BLaER1 treated with 17β-estradiol and CSF1 and Interleukin-3, amounts not matched to agents 10 nM and 100 nM (cell line): ENCODE measurements at regions not wholly inside any gene's neighbourhood (a gene's known extent, or its start where the extent isn't known, plus 50 kb on each side); places are given as distances from the start of the nearest gene placed in this dataset.
A peak's percentile ranks its signal among the peaks of the same experiment; 100 is the strongest.
"Not testable (repeated sequence)": the region's sequence is repeated elsewhere in the genome, so short reads cannot be mapped to it uniquely, and the experiment has no call there.

Experiments
- H3K27ac ChIP-seq, 11 experiments: shearing (Covaris generic); formaldehyde crosslinking; 2 replicates each; pipeline ENCODE4 v1.8.1; 2022
- H3K27me3 ChIP-seq, 11 experiments: shearing (Covaris generic); formaldehyde crosslinking; 2 replicates each; pipeline ENCODE4 v1.8.1; 2022
- H3K36me3 ChIP-seq, 11 experiments: shearing (Covaris generic); formaldehyde crosslinking; 2 replicates each; pipeline ENCODE4 v1.8.1; 2022
- H3K4me1 ChIP-seq, 10 experiments: shearing (Covaris generic); formaldehyde crosslinking; 2 replicates each; pipeline ENCODE4 v1.8.1; 2022
- H3K4me2 ChIP-seq, 11 experiments: shearing (Covaris generic); formaldehyde crosslinking; 2 replicates each; pipeline ENCODE4 v1.8.1; 2022
- H3K4me3 ChIP-seq, 10 experiments: shearing (Covaris generic); formaldehyde crosslinking; 2 replicates each; pipeline ENCODE4 v1.8.1; 2022
- H3K9ac ChIP-seq, 11 experiments: shearing (Covaris generic); formaldehyde crosslinking; 2 replicates each; pipeline ENCODE4 v1.8.1; 2022
- H3K9me3 ChIP-seq, 11 experiments: shearing (Covaris generic); formaldehyde crosslinking; replicated peaks in 1 of 11; 2 replicates each; pipeline ENCODE4 v1.8.1; 2022
- H4K20me1 ChIP-seq, 11 experiments: shearing (Covaris generic); formaldehyde crosslinking; 2 replicates each; pipeline ENCODE4 v1.8.1; 2022
- Cebpa-rat ChIP-seq, 11 experiments: shearing (Covaris generic); IDR thresholded peaks; 2 replicates each; pipeline ENCODE4 v1.8.1; 2022

DNA sequence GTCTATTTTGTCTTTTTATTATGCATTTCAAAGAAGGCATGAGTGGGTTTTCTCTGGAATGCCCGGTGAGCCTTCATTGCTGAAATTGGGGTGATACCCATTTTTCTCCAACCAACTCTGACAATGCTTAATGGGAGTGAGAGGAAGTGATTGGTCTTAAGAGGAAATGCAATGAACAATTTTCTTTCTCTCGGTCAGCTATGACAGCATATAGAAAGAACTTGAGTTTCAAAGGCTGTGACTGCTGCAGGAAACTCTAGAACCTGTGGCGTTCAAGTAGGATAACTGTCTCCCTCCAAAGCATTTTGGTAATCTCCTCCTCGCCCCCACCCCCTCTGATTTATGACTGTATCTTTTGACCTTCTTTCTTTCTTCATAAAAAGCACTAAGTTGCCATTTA, 155.9 kb downstream of the LYPLAL1 start:
- Histone ChIP-seq H3K4me2 (no peak overlapping the region), H3K9me3 (peaks cover 3 to 17% (median 13%) of the 10 kb centered on the region in 11 experiments; a peak in 16 of 22 replicates)
- no peak for TF ChIP-seq Cebpa-rat (IDR thresholded peaks at IDR 0.05)

GRCh38 chr1:219326843-219327242, 153.2 kb downstream of the LYPLAL1 start:
- Histone ChIP-seq H4K20me1 (no peaks in the 10 kb centered on the region), H3K36me3 (no peaks in the 10 kb centered on the region; a peak in 1 of 22 replicates), H3K4me3 (no peak overlapping the region), H3K27ac (no peak overlapping the region), H3K9ac (no peak overlapping the region), H3K9me3 (peaks cover 3 to 17% (median 13%) of the 10 kb centered on the region in 11 experiments; a peak in 16 of 22 replicates), H3K27me3 (no peaks in the 10 kb centered on the region), H3K4me2 (no peak overlapping the region), H3K4me1 (peaks cover 0 to 7% (median 0%) of the 10 kb centered on the region in 10 experiments; a peak in 1 of 20 replicates)
- TF ChIP-seq Cebpa-rat (IDR thresholded peaks at IDR 0.05), result no peak

More for the DNA sequence above, 155.9 kb downstream of the LYPLAL1 start:
- Histone ChIP-seq H3K9ac (no peak overlapping the region), H4K20me1 (no peaks in the 10 kb centered on the region), H3K27ac (no peak overlapping the region), H3K4me1 (no peaks in the 10 kb centered on the region), H3K4me3 (no peak overlapping the region), H3K36me3 (no peaks in the 10 kb centered on the region; a peak in 1 of 22 replicates), H3K27me3 (no peaks in the 10 kb centered on the region)

GRCh38 chr1:219325368-219325742, 151.7 kb downstream of the LYPLAL1 start:
- Histone ChIP-seq H3K27me3 (no peaks in the 10 kb centered on the region), H3K9ac (no peak overlapping the region), H4K20me1 (no peaks in the 10 kb centered on the region), H3K27ac (no peak overlapping the region), H3K36me3 (no peaks in the 10 kb centered on the region; a peak in 1 of 22 replicates), H3K4me1 (peaks cover 0 to 7% (median 0%) of the 10 kb centered on the region in 10 experiments; a peak in 1 of 20 replicates), H3K4me3 (no peak overlapping the region), H3K4me2 (no peak overlapping the region), H3K9me3 (peaks cover 3 to 17% (median 13%) of the 10 kb centered on the region in 11 experiments; a peak in 16 of 22 replicates)
- TF ChIP-seq Cebpa-rat (IDR thresholded peaks at IDR 0.05), result no peak

GRCh38 chr1:219324629-219325367, 151.1 kb downstream of the LYPLAL1 start:
- H3K4me2 ChIP-seq, result peak overlapping the region in 1 of 11 experiments; percentile 10; a peak in 1 of 22 replicates
- TF ChIP-seq Cebpa-rat (IDR thresholded peaks at IDR 0.05), result no peak

DNA sequence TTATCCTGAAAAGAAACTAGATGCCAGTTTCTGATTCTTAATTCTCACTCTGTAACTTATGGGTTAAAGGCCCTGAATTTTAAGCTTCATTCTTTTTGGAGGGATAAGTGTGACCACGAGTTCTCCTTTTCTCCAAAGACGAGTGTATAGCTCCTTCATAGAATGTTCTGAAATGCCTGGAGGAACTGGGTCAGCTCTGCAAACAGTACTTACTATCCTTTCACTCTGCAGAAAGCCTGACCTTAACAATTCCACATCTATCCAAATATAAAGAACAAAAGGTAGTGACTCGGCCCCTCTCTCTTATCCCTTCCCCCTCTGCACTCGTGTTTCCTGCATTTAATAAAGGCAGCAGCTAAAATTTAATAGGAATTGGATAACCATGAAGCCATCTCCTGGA, 150.5 kb downstream of the LYPLAL1 start:
- Histone ChIP-seq H3K9me3 (peaks cover 3 to 17% (median 13%) of the 10 kb centered on the region in 11 experiments; a peak in 16 of 22 replicates), H4K20me1 (no peaks in the 10 kb centered on the region), H3K27me3 (no peaks in the 10 kb centered on the region), H3K36me3 (no peaks in the 10 kb centered on the region; a peak in 1 of 22 replicates), H3K4me2 (peak overlapping the region in 1 of 11 experiments; percentile 10; a peak in 1 of 22 replicates), H3K9ac (no peak overlapping the region), H3K27ac (no peak overlapping the region), H3K4me3 (no peak overlapping the region), H3K4me1 (peaks cover 0 to 7% (median 0%) of the 10 kb centered on the region in 10 experiments; a peak in 1 of 20 replicates)
- TF ChIP-seq Cebpa-rat (IDR thresholded peaks at IDR 0.05), result no peak

More at GRCh38 chr1:219324629-219325367, 151.1 kb downstream of the LYPLAL1 start:
- peaks cover 3 to 17% (median 13%) of the 10 kb centered on the region in 11 experiments; a peak in 16 of 22 replicates for H3K9me3 ChIP-seq
- no peaks in the 10 kb centered on the region for H4K20me1 ChIP-seq
- H3K9ac ChIP-seq, result no peak overlapping the region
- peaks cover 0 to 7% (median 0%) of the 10 kb centered on the region in 10 experiments; a peak in 1 of 20 replicates for H3K4me1 ChIP-seq
- H3K4me3 ChIP-seq, result no peak overlapping the region
- H3K36me3 ChIP-seq, result no peaks in the 10 kb centered on the region; a peak in 1 of 22 replicates
- no peaks in the 10 kb centered on the region for H3K27me3 ChIP-seq
- H3K27ac ChIP-seq, result no peak overlapping the region

DNA sequence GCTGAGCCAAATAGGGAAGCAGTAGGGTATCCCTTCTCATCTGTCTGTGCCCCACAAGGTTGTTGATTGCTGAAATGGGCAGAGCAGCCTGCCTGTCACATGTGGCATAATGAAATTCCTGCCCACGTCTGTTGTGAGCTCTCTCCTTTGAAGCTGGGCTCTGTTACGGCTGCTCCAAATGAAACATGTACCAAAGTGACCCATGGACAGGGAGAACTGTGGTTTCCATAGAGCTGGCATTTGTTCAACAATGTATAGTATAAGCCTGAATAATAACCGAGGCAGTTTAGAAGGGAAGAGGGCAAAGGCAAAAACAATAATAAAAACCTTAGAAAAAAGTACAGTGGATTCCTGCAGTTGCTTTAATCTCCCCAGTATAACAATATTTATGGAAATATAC, 149.7 kb downstream of the LYPLAL1 start:
- Histone ChIP-seq H3K9ac (no peak overlapping the region), H3K36me3 (no peaks in the 10 kb centered on the region; a peak in 1 of 22 replicates), H3K4me2 (no peak overlapping the region), H3K4me1 (peaks cover 0 to 7% (median 0%) of the 10 kb centered on the region in 10 experiments; a peak in 1 of 20 replicates), H3K4me3 (no peak overlapping the region), H4K20me1 (no peaks in the 10 kb centered on the region), H3K9me3 (peaks cover 3 to 17% (median 13%) of the 10 kb centered on the region in 11 experiments; a peak in 16 of 22 replicates), H3K27me3 (no peaks in the 10 kb centered on the region), H3K27ac (no peak overlapping the region)
- no peak for TF ChIP-seq Cebpa-rat (IDR thresholded peaks at IDR 0.05)

- no peak overlapping the region for H3K27ac ChIP-seq
- H3K4me3 ChIP-seq, result no peak overlapping the region
- H3K4me1 ChIP-seq, result peaks cover 0 to 7% (median 0%) of the 10 kb centered on the region in 10 experiments; a peak in 1 of 20 replicates
- no peak overlapping the region for H3K4me2 ChIP-seq
- H3K27me3 ChIP-seq, result no peaks in the 10 kb centered on the region
- H3K9me3 ChIP-seq, result peaks cover 3 to 14% (median 10%) of the 10 kb centered on the region in 11 experiments; a peak in 16 of 22 replicates
- no peak for TF ChIP-seq Cebpa-rat (IDR thresholded peaks at IDR 0.05)
- no peaks in the 10 kb centered on the region; a peak in 1 of 22 replicates for H3K36me3 ChIP-seq
- H3K9ac ChIP-seq, result no peak overlapping the region
- no peaks in the 10 kb centered on the region for H4K20me1 ChIP-seq
Measured at GRCh38 chr1:219322766-219323165, 149.1 kb downstream of the LYPLAL1 start.

- not testable (repeated sequence) for H3K27me3 ChIP-seq, H3K4me3 ChIP-seq, H3K27ac ChIP-seq, H3K9ac ChIP-seq, H3K36me3 ChIP-seq, H4K20me1 ChIP-seq, H3K4me2 ChIP-seq, H3K4me1 ChIP-seq
- H3K9me3 ChIP-seq, result peaks cover 0 to 13% (median 5%) of the 10 kb centered on the region in 11 experiments; a peak in 7 of 22 replicates
Measured at GRCh38 chr1:219320563-219320962, 146.9 kb downstream of the LYPLAL1 start.

GRCh38 chr1:219318826-219319225, 145.1 kb downstream of the LYPLAL1 start:
- no peak overlapping the region for H3K4me3 ChIP-seq
- H3K9me3 ChIP-seq, result peaks cover 0 to 19% (median 5%) of the 10 kb centered on the region in 11 experiments; a peak in 9 of 22 replicates
- H3K36me3 ChIP-seq, result no peaks in the 10 kb centered on the region
- no peak overlapping the region for H3K9ac ChIP-seq
- no peaks in the 10 kb centered on the region for H4K20me1 ChIP-seq
- no peak for TF ChIP-seq Cebpa-rat (IDR thresholded peaks at IDR 0.05)
- no peaks in the 10 kb centered on the region for H3K27me3 ChIP-seq
- H3K4me1 ChIP-seq, result peaks cover 0 to under 1% (median 0%) of the 10 kb centered on the region in 10 experiments; a peak in 1 of 20 replicates
- H3K27ac ChIP-seq, result no peak overlapping the region
- H3K4me2 ChIP-seq, result no peak overlapping the region
